ENCODE measurements at regions not wholly inside any gene's neighbourhood (a gene's known extent, or its start where the extent isn't known, plus 50 kb on each side); places are given as distances from the start of the nearest gene placed in this dataset.

- no peak for TF ChIP-seq POLR2A (IDR thresholded peaks at IDR 0.05)
- no peak for TF ChIP-seq CTCF (IDR thresholded peaks at IDR 0.05)
Observed at GRCh38 chrX:110421500-110422455, 63.1 kb downstream of the RTL9 start.
